SK-N-SH treated with all-trans-retinoic acid at 6 μM for 48 hours (cell line): ENCODE measurements at regions not wholly inside any gene's neighbourhood (a gene's known extent, or its start where the extent isn't known, plus 50 kb on each side); places are given as distances from the start of the nearest gene placed in this dataset.

Experiments used
- ATAC-seq: fragments of 200-7000 bp; cut with Tn5 transposase; 3 replicates; pipeline ENCODE4 v1.9.1; 2020; ENCODE audit warnings: mild to moderate bottlenecking, moderate library complexity
- ARNTL ChIP-seq: fragments of 450-650 bp; formaldehyde crosslinking; IDR thresholded peaks from 2 replicates; pipeline ENCODE4 v1.5.0; 2020; ENCODE audit warnings: low read depth, mild to moderate bottlenecking, moderate library complexity, borderline replicate concordance
- BACH2 ChIP-seq: fragments of 250-450 bp; sonication (Bioruptor Pico); IDR thresholded peaks from 2 replicates; pipeline ENCODE4 v1.9.0; 2021; ENCODE audit warnings: mild to moderate bottlenecking, borderline replicate concordance
- CSDC2 ChIP-seq: fragments of 250-450 bp; sonication (Bioruptor Pico); IDR thresholded peaks from 2 replicates; pipeline ENCODE4 v1.5.0; 2020; ENCODE audit warnings: mild to moderate bottlenecking, moderate library complexity
- CSRNP3 ChIP-seq: fragments of 250-450 bp; sonication (Bioruptor Pico); IDR thresholded peaks from 2 replicates; pipeline ENCODE4 v1.5.1; 2021; ENCODE audit warnings: mild to moderate bottlenecking, moderate library complexity
- ESRRG ChIP-seq: fragments of 250-450 bp; sonication (Bioruptor Pico); IDR thresholded peaks from 2 replicates; pipeline ENCODE4 v1.6.1; 2021; ENCODE audit warnings: mild to moderate bottlenecking
- ISL1 ChIP-seq: fragments of 250-450 bp; sonication (Bioruptor Pico); IDR thresholded peaks from 2 replicates; pipeline ENCODE4 v2.1.2; 2022; ENCODE audit warnings: mild to moderate bottlenecking, moderate library complexity
- PATZ1 ChIP-seq: fragments of 250-450 bp; sonication (Bioruptor Pico); IDR thresholded peaks from 2 replicates; pipeline ENCODE4 v1.8.0; 2020; ENCODE audit warnings: mild to moderate bottlenecking, moderate library complexity, borderline replicate concordance
- POU6F1 ChIP-seq: fragments of 250-450 bp; sonication (Bioruptor Pico); IDR thresholded peaks from 2 replicates; pipeline ENCODE4 v1.8.0; 2021; ENCODE audit warnings: low read depth, mild to moderate bottlenecking, moderate library complexity, borderline replicate concordance
- PPARA ChIP-seq: fragments of 250-450 bp; sonication (Bioruptor Pico); IDR thresholded peaks from 2 replicates; pipeline ENCODE4 v1.5.0; 2020; ENCODE audit warnings: mild to moderate bottlenecking, borderline replicate concordance
- RARB ChIP-seq: fragments of 250-450 bp; sonication (Bioruptor Pico); IDR thresholded peaks from 2 replicates; pipeline ENCODE4 v1.8.0; 2021; ENCODE audit warnings: mild to moderate bottlenecking, moderate library complexity
- SNAI2 ChIP-seq: fragments of 250-450 bp; sonication (Bioruptor Pico); IDR thresholded peaks from 2 replicates; pipeline ENCODE4 v1.5.0; 2020; ENCODE audit warnings: mild to moderate bottlenecking, moderate library complexity
- TCF4 ChIP-seq: fragments of 250-450 bp; sonication (Bioruptor Pico); IDR thresholded peaks from 2 replicates; pipeline ENCODE4 v1.8.0; 2021; ENCODE audit warnings: mild to moderate bottlenecking, moderate library complexity, borderline replicate concordance
- TOX ChIP-seq: fragments of 250-450 bp; sonication (Bioruptor Pico); IDR thresholded peaks from 2 replicates; pipeline ENCODE4 v1.8.0; 2021; ENCODE audit warnings: mild to moderate bottlenecking, moderate library complexity, borderline replicate concordance
- TSHZ2 ChIP-seq: fragments of 250-450 bp; sonication (Bioruptor Pico); IDR thresholded peaks from 2 replicates; pipeline ENCODE4 v1.5.0; 2020; ENCODE audit warnings: mild to moderate bottlenecking, moderate library complexity
- ZC3H10 ChIP-seq: fragments of 250-450 bp; sonication (Bioruptor Pico); IDR thresholded peaks from 2 replicates; pipeline ENCODE4 v1.5.1; 2021; ENCODE audit warnings: mild to moderate bottlenecking, moderate library complexity
- ZFP3 ChIP-seq: fragments of 250-450 bp; sonication (Bioruptor Pico); IDR thresholded peaks from 2 replicates; pipeline ENCODE4 v1.5.0; 2020; ENCODE audit warnings: mild to moderate bottlenecking, moderate library complexity
- ZFP30 ChIP-seq: fragments of 450-650 bp; formaldehyde crosslinking; IDR thresholded peaks from 2 replicates; pipeline ENCODE4 v1.5.0; 2022; ENCODE audit warnings: mild to moderate bottlenecking, moderate library complexity
- ZNF565 ChIP-seq: fragments of 450-650 bp; formaldehyde crosslinking; conservative IDR thresholded peaks from 2 replicates; pipeline ENCODE4 v1.5.0; 2020; ENCODE audit warnings: low read depth, mild to moderate bottlenecking, moderate library complexity
- ZNF70 ChIP-seq: fragments of 450-650 bp; formaldehyde crosslinking; IDR thresholded peaks from 2 replicates; pipeline ENCODE4 v1.5.0; 2020; ENCODE audit warnings: mild to moderate bottlenecking, moderate library complexity
- ZNF8 ChIP-seq: fragments of 450-650 bp; formaldehyde crosslinking; IDR thresholded peaks from 2 replicates; pipeline ENCODE4 v1.5.0; 2020; ENCODE audit warnings: mild to moderate bottlenecking, moderate library complexity

- TF ChIP-seq PATZ1 (CRISPR knock-in tag) (no peak), ARNTL (CRISPR knock-in tag) (no peak)
Observed at GRCh38 chr10:23813687-23814086, 374.8 kb downstream of the OTUD1 start (continued).

- no peak for TF ChIP-seq RARB (CRISPR knock-in tag)
- TF ChIP-seq TSHZ2 = no peak
- TF ChIP-seq TOX = no peak
- TF ChIP-seq BACH2 = no peak
- TF ChIP-seq ZNF565 (CRISPR knock-in tag) = no peak
- TF ChIP-seq POU6F1 (CRISPR knock-in tag) = no peak
- no peak for TF ChIP-seq PPARA
- no peak for TF ChIP-seq ZNF70 (CRISPR knock-in tag)
- no peak for TF ChIP-seq PATZ1 (CRISPR knock-in tag)
- TF ChIP-seq SNAI2 = no peak
- TF ChIP-seq, all 23 proteins: peak for 0
- ATAC-seq = no peak
Observed at GRCh38 chr10:23818484-23818883, 379.6 kb downstream of the OTUD1 start.

- no peak for ATAC-seq
- TF ChIP-seq PPARA = no peak
Observed at GRCh38 chr10:23820792-23821191, 381.9 kb downstream of the OTUD1 start.

GRCh38 chr10:23824822-23825221, 384.1 kb upstream of the KIAA1217 start:
- ATAC-seq = no peak
- TF ChIP-seq ARNTL (CRISPR knock-in tag) (no peak), TCF4 (CRISPR knock-in tag) (no peak), ZNF565 (CRISPR knock-in tag) (no peak), ZNF70 (CRISPR knock-in tag) (no peak), ZFP3 (no peak), CSRNP3 (CRISPR knock-in tag) (no peak), PATZ1 (CRISPR knock-in tag) (no peak), ISL1 (CRISPR knock-in tag) (no peak), POU6F1 (CRISPR knock-in tag) (no peak), TSHZ2 (no peak), ZFP30 (no peak), TOX (no peak), BACH2 (no peak), ZC3H10 (CRISPR knock-in tag) (no peak), CSDC2 (no peak), ESRRG (no peak), ZNF8 (CRISPR knock-in tag) (no peak)
